Activated CD4-positive, alpha-beta memory T cell treated with anti-CD3 and anti-CD28 coated beads for 36 hours (primary cell): ENCODE measurements at regions not wholly inside any gene's neighbourhood (a gene's known extent, or its start where the extent isn't known, plus 50 kb on each side); places are given as distances from the start of the nearest gene placed in this dataset.

Experiments used
- CTCF ChIA-PET: fragments of 350-600 bp; sonication (Branson Sonifier 250); formaldehyde crosslinking; loops from one replicate; lab custom pipeline; 2021; ENCODE audit warnings: antibody characterized with exemption, inconsistent platforms; lab: Charles Lee
- POLR2A ChIA-PET: fragments of 350-600 bp; sonication (Branson Sonifier 250); formaldehyde crosslinking; loops from one replicate; lab custom pipeline; 2021; ENCODE audit warnings: antibody characterized with exemption; lab: Charles Lee
- DNase-seq: peaks from one replicate; pipeline ENCODE4 v3.0.0-alpha.2; 2020
- H3K27ac Mint-ChIP-seq: one replicate; pipeline ENCODE4 v1.8.0; 2021; ENCODE audit warnings: mixed read lengths
- H3K27me3 Mint-ChIP-seq: one replicate; pipeline ENCODE4 v1.8.0; 2021; ENCODE audit warnings: mixed read lengths
- H3K36me3 Mint-ChIP-seq: one replicate; pipeline ENCODE4 v1.8.0; 2021; ENCODE audit warnings: mixed read lengths
- H3K4me1 Mint-ChIP-seq: one replicate; pipeline ENCODE4 v1.8.0; 2021; ENCODE audit warnings: low read depth, mixed read lengths
- H3K4me3 Mint-ChIP-seq: one replicate; pipeline ENCODE4 v1.8.0; 2021; ENCODE audit warnings: mild to moderate bottlenecking, mixed read lengths
- H3K9me3 Mint-ChIP-seq: one replicate; pipeline ENCODE4 v1.8.0; 2021; ENCODE audit warnings: mixed read lengths
- intact Hi-C: fragments of 100-400 bp; cut with micrococcal nuclease; formaldehyde crosslinking; loops from one replicate; pipeline ENCODE4 v1.15.1; 2023

GRCh38 chr1:234755449-234755863, 145.5 kb upstream of the IRF2BP2 start:
- ChIA-PET POLR2A (no interaction called here), CTCF (interaction anchor here (1.1 kb wide), 1 partner anchor 89 kb away, joined by 4 read pairs; no protein-coding TSS in a partner anchor)
- Mint-ChIP-seq H3K27me3 (peaks cover 4% of the 10 kb centered on the region), H3K4me1 (peaks cover 22% of the 10 kb centered on the region), H3K4me3 (no peak overlapping the region), H3K36me3 (no peaks in the 10 kb centered on the region), H3K27ac (no peak overlapping the region), H3K9me3 (no peaks in the 10 kb centered on the region)
- intact Hi-C loops = no loop called here
- DNase-seq = no peak

GRCh38 chr1:234753979-234754378, 144.0 kb upstream of the IRF2BP2 start:
- Mint-ChIP-seq H3K36me3 (no peaks in the 10 kb centered on the region), H3K27ac (no peak overlapping the region), H3K4me3 (no peak overlapping the region), H3K4me1 (peaks cover 11% of the 10 kb centered on the region), H3K27me3 (peaks cover 4% of the 10 kb centered on the region), H3K9me3 (no peaks in the 10 kb centered on the region)
- DNase-seq = no peak
- CTCF ChIA-PET = interaction anchor here (1.6 to 2.1 kb wide), 2 partner anchors 17 to 28 kb away, joined by 4 to 5 read pairs; no protein-coding TSS in a partner anchor
- POLR2A ChIA-PET = interaction anchor here (0.8 kb wide), 1 partner anchor 10 kb away, joined by 3 read pairs; no protein-coding TSS in a partner anchor
- intact Hi-C loops = no loop called here

GRCh38 chr1:234752927-234753326, 142.9 kb upstream of the IRF2BP2 start:
- ChIA-PET CTCF (interaction anchor here (2.1 kb wide), 1 partner anchor 27 kb away, joined by 5 read pairs; no protein-coding TSS in a partner anchor), POLR2A (interaction anchor here (0.8 kb wide), 1 partner anchor 275 kb away, joined by 3 read pairs; no protein-coding TSS in a partner anchor)
- Mint-ChIP-seq H3K4me1 (peaks cover 2% of the 10 kb centered on the region), H3K27ac (no peak overlapping the region), H3K9me3 (no peaks in the 10 kb centered on the region), H3K36me3 (no peaks in the 10 kb centered on the region), H3K4me3 (no peak overlapping the region), H3K27me3 (peaks cover 4% of the 10 kb centered on the region)
- DNase-seq = no peak
- intact Hi-C loops = no loop called here

GRCh38 chr1:234751678-234752077, 141.7 kb upstream of the IRF2BP2 start:
- no peaks in the 10 kb centered on the region for H3K27me3 Mint-ChIP-seq
- H3K36me3 Mint-ChIP-seq = no peaks in the 10 kb centered on the region
- no peak for DNase-seq
- CTCF ChIA-PET = no interaction called here
- POLR2A ChIA-PET = no interaction called here
- intact Hi-C loops = no loop called here
- H3K4me1 Mint-ChIP-seq = no peaks in the 10 kb centered on the region
- H3K27ac Mint-ChIP-seq = no peak overlapping the region
- no peak overlapping the region for H3K4me3 Mint-ChIP-seq
- H3K9me3 Mint-ChIP-seq = no peaks in the 10 kb centered on the region

GRCh38 chr1:234750922-234751627, 141.1 kb upstream of the IRF2BP2 start:
- Mint-ChIP-seq H3K27ac (no peak overlapping the region), H3K4me1 (no peaks in the 10 kb centered on the region), H3K36me3 (no peaks in the 10 kb centered on the region), H3K27me3 (no peaks in the 10 kb centered on the region), H3K4me3 (no peak overlapping the region), H3K9me3 (no peaks in the 10 kb centered on the region)
- ChIA-PET POLR2A (no interaction called here), CTCF (no interaction called here)
- DNase-seq = no peak
- intact Hi-C loops = no loop called here

GRCh38 chr1:234748713-234749112, 138.7 kb upstream of the IRF2BP2 start:
- Mint-ChIP-seq H3K4me3 (no peak overlapping the region), H3K27me3 (no peaks in the 10 kb centered on the region), H3K36me3 (no peaks in the 10 kb centered on the region), H3K4me1 (no peaks in the 10 kb centered on the region), H3K9me3 (no peaks in the 10 kb centered on the region), H3K27ac (no peak overlapping the region)
- no peak for DNase-seq
- CTCF ChIA-PET = no interaction called here
- intact Hi-C loops = no loop called here
- POLR2A ChIA-PET = no interaction called here

- ChIA-PET POLR2A (no interaction called here), CTCF (no interaction called here)
- no peaks in the 10 kb centered on the region for H3K9me3 Mint-ChIP-seq
- intact Hi-C loops = no loop called here
- H3K4me1 Mint-ChIP-seq = no peaks in the 10 kb centered on the region
- H3K27ac Mint-ChIP-seq = no peak overlapping the region
- no peaks in the 10 kb centered on the region for H3K36me3 Mint-ChIP-seq
- DNase-seq = no peak
- H3K4me3 Mint-ChIP-seq = no peak overlapping the region
- no peaks in the 10 kb centered on the region for H3K27me3 Mint-ChIP-seq
Measured at GRCh38 chr1:234748066-234748465, 138.1 kb upstream of the IRF2BP2 start.

GRCh38 chr1:234746798-234747196, 136.8 kb upstream of the IRF2BP2 start:
- Mint-ChIP-seq H3K27me3 (no peaks in the 10 kb centered on the region), H3K27ac (no peak overlapping the region), H3K36me3 (no peaks in the 10 kb centered on the region), H3K4me3 (no peak overlapping the region), H3K9me3 (no peaks in the 10 kb centered on the region), H3K4me1 (no peaks in the 10 kb centered on the region)
- DNase-seq = no peak
- POLR2A ChIA-PET = no interaction called here
- CTCF ChIA-PET = no interaction called here
- intact Hi-C loops = no loop called here

GRCh38 chr1:234745844-234746797, 136.1 kb upstream of the IRF2BP2 start:
- H3K36me3 Mint-ChIP-seq = no peaks in the 10 kb centered on the region
- ChIA-PET CTCF (no interaction called here), POLR2A (no interaction called here)
- no peaks in the 10 kb centered on the region for H3K9me3 Mint-ChIP-seq
- H3K4me3 Mint-ChIP-seq = no peak overlapping the region
- intact Hi-C loops = no loop called here
- H3K27me3 Mint-ChIP-seq = no peaks in the 10 kb centered on the region
- H3K27ac Mint-ChIP-seq = no peak overlapping the region
- no peak for DNase-seq
- H3K4me1 Mint-ChIP-seq = no peaks in the 10 kb centered on the region

- H3K4me1 Mint-ChIP-seq = no peaks in the 10 kb centered on the region
- H3K27ac Mint-ChIP-seq = no peak overlapping the region
- ChIA-PET CTCF (no interaction called here), POLR2A (no interaction called here)
- no peaks in the 10 kb centered on the region for H3K27me3 Mint-ChIP-seq
- H3K9me3 Mint-ChIP-seq = no peaks in the 10 kb centered on the region
- H3K4me3 Mint-ChIP-seq = no peak overlapping the region
- no peaks in the 10 kb centered on the region for H3K36me3 Mint-ChIP-seq
- DNase-seq = no peak
- intact Hi-C loops = no loop called here
Measured at GRCh38 chr1:234745276-234745675, 135.3 kb upstream of the IRF2BP2 start.

- CTCF ChIA-PET = no interaction called here
- no peak overlapping the region for H3K27ac Mint-ChIP-seq
- POLR2A ChIA-PET = interaction anchor here (0.7 to 1.4 kb wide), 2 partner anchors 10 to 11 kb away, joined by 3 to 4 read pairs; no protein-coding TSS in a partner anchor
- no peaks in the 10 kb centered on the region for H3K9me3 Mint-ChIP-seq
- DNase-seq = no peak
- no peak overlapping the region for H3K4me3 Mint-ChIP-seq
- no peaks in the 10 kb centered on the region for H3K4me1 Mint-ChIP-seq
- intact Hi-C loops = no loop called here
- H3K27me3 Mint-ChIP-seq = no peaks in the 10 kb centered on the region
- no peaks in the 10 kb centered on the region for H3K36me3 Mint-ChIP-seq
Measured at GRCh38 chr1:234743791-234744611, 134.0 kb upstream of the IRF2BP2 start.

GRCh38 chr1:234742622-234743021, 132.6 kb upstream of the IRF2BP2 start:
- Mint-ChIP-seq H3K4me1 (no peaks in the 10 kb centered on the region), H3K27me3 (no peaks in the 10 kb centered on the region), H3K36me3 (no peaks in the 10 kb centered on the region), H3K4me3 (no peak overlapping the region), H3K27ac (no peak overlapping the region), H3K9me3 (no peaks in the 10 kb centered on the region)
- POLR2A ChIA-PET = no interaction called here
- CTCF ChIA-PET = no interaction called here
- intact Hi-C loops = no loop called here
- no peak for DNase-seq
